ENCODE measurements at regions not wholly inside any gene's neighbourhood (a gene's known extent, or its start where the extent isn't known, plus 50 kb on each side); places are given as distances from the start of the nearest gene placed in this dataset.
"Not testable (repeated sequence)": the region's sequence is repeated elsewhere in the genome, so short reads cannot be mapped to it uniquely, and the experiment has no call there.

DNA sequence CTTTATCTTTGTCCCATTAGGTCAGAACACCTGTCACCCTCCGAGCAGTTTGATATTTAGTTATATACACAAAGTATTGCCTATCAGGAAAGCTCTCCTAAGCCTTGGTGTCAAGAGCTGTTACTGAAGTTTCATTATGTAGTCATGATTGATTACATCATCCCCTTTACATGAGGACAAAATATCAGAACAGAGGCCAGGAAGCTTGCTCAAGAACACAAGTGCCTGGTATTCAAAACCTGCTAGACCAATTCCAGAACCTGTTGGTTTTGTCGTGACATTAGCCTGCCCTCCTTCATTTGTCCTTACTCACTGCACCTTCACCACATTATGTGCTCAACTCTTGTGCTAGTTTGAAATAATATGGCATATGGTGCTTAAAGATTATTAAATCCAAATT lies 377.1 kb downstream of the CDH19 start:
- Histone ChIP-seq H3K9me2 (ENCODE audit: insufficient read depth) (no peaks in the 10 kb centered on the region), H3K9me3 (ENCODE audit: control insufficient read depth in 1 of 2, insufficient read depth in 1 of 2, low read depth in 1 of 2, low read length in 2 of 2) (peaks cover 2 to 15% of the 10 kb centered on the region in 2 experiments; a peak in 2 of 4 replicates), H3K36me3 (ENCODE audit: control insufficient read depth in 1 of 2, insufficient read depth in 2 of 2, low read length in 2 of 2) (no peaks in the 10 kb centered on the region), H3K4me1 (ENCODE audit: control insufficient read depth in 1 of 2, insufficient read depth in 2 of 2, low read length in 2 of 2) (no peaks in the 10 kb centered on the region), H3K27ac (ENCODE audit: low read depth, low read length) (no peak overlapping the region), H3K27me3 (ENCODE audit: insufficient read depth, low read length) (no peaks in the 10 kb centered on the region), H2AFZ (ENCODE audit: low read depth, low read length, poor library complexity, severe bottlenecking) (no peak overlapping the region), H3K4me2 (ENCODE audit: low read length) (no peak overlapping the region), H3K9ac (ENCODE audit: low read length) (no peak overlapping the region), H3K79me2 (ENCODE audit: insufficient read depth, low read length) (no peaks in the 10 kb centered on the region), H4K20me1 (ENCODE audit: insufficient read depth) (no peaks in the 10 kb centered on the region), H3K4me3 (replicated peaks in 1 of 2; ENCODE audit: low read depth in 1 of 2, low read length in 2 of 2) (no peak overlapping the region)
- DNase-seq (ENCODE audit: low read depth, low spot score) (no peak), ATAC-seq (no peak)
- ChIA-PET RAD21 (ENCODE audit: low non-redundant PET in 1 of 2, low total read pairs in 2 of 2, uncharacterized antibody in 2 of 2, unreplicated experiment in 2 of 2) (no interaction called here), POLR2A (no interaction called here), CTCF (no interaction called here)
- TF ChIP-seq EZH2 (IDR thresholded peaks at IDR 0.05): no peak
- no peak for TF ChIP-seq ELF1 (IDR thresholded peaks at IDR 0.05; ENCODE audit: borderline replicate concordance, low read depth)
- TF ChIP-seq, protein P1, sequence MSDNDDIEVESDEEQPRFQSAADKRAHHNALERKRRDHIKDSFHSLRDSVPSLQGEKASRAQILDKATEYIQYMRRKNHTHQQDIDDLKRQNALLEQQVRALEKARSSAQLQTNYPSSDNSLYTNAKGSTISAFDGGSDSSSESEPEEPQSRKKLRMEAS (IDR thresholded peaks at IDR 0.05): no peak
- TF ChIP-seq, protein P2, sequence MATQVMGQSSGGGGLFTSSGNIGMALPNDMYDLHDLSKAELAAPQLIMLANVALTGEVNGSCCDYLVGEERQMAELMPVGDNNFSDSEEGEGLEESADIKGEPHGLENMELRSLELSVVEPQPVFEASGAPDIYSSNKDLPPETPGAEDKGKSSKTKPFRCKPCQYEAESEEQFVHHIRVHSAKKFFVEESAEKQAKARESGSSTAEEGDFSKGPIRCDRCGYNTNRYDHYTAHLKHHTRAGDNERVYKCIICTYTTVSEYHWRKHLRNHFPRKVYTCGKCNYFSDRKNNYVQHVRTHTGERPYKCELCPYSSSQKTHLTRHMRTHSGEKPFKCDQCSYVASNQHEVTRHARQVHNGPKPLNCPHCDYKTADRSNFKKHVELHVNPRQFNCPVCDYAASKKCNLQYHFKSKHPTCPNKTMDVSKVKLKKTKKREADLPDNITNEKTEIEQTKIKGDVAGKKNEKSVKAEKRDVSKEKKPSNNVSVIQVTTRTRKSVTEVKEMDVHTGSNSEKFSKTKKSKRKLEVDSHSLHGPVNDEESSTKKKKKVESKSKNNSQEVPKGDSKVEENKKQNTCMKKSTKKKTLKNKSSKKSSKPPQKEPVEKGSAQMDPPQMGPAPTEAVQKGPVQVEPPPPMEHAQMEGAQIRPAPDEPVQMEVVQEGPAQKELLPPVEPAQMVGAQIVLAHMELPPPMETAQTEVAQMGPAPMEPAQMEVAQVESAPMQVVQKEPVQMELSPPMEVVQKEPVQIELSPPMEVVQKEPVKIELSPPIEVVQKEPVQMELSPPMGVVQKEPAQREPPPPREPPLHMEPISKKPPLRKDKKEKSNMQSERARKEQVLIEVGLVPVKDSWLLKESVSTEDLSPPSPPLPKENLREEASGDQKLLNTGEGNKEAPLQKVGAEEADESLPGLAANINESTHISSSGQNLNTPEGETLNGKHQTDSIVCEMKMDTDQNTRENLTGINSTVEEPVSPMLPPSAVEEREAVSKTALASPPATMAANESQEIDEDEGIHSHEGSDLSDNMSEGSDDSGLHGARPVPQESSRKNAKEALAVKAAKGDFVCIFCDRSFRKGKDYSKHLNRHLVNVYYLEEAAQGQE (IDR thresholded peaks at IDR 0.05; ENCODE audit: low read depth): no peak
- TF ChIP-seq, protein P3, sequence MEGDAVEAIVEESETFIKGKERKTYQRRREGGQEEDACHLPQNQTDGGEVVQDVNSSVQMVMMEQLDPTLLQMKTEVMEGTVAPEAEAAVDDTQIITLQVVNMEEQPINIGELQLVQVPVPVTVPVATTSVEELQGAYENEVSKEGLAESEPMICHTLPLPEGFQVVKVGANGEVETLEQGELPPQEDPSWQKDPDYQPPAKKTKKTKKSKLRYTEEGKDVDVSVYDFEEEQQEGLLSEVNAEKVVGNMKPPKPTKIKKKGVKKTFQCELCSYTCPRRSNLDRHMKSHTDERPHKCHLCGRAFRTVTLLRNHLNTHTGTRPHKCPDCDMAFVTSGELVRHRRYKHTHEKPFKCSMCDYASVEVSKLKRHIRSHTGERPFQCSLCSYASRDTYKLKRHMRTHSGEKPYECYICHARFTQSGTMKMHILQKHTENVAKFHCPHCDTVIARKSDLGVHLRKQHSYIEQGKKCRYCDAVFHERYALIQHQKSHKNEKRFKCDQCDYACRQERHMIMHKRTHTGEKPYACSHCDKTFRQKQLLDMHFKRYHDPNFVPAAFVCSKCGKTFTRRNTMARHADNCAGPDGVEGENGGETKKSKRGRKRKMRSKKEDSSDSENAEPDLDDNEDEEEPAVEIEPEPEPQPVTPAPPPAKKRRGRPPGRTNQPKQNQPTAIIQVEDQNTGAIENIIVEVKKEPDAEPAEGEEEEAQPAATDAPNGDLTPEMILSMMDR (IDR thresholded peaks at IDR 0.05 in 2 of 3, conservative IDR thresholded peaks at IDR 0.05 in 1 of 3; ENCODE audit: borderline replicate concordance in 1 of 3, insufficient read depth in 1 of 3, low read depth in 2 of 3, low read length in 2 of 3): no peak
- no peak for TF ChIP-seq EGR1 (IDR thresholded peaks at IDR 0.05; ENCODE audit: low read depth)
- no peak for TF ChIP-seq TCF7L2 (IDR thresholded peaks at IDR 0.05; ENCODE audit: borderline replicate concordance, extremely low read depth, insufficient read depth, insufficient read length)
- no peak for TF ChIP-seq SRF (IDR thresholded peaks at IDR 0.05; ENCODE audit: low read depth)
- TF ChIP-seq JUND (IDR thresholded peaks at IDR 0.05): no peak
- no peak for TF ChIP-seq CEBPB (IDR thresholded peaks at IDR 0.05; ENCODE audit: low read depth)
- intact Hi-C loops (cut with micrococcal nuclease): no loop called here
- BruUV-seq (replicated peaks): no TSS peak

DNA sequence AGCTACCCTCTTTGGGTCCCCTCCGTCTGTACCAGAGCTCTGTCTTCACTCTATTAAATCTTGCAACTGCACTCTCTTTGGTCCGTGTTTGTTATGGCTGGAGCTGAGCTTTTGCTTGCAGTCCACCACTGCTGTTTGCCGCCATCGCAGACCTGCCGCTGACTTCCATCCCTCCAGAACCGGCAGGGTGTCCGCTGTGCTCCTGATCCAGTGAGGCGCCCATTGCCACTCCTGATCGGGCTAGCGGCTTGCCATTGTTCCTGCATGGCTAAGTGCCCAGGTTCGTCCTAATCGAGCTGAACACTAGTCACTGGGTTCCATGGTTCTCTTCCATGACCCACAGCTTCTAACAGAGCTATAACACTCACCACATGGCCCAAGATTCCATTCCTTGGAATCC lies 380.6 kb downstream of the CDH19 start:
- BruUV-seq (replicated peaks): not testable (repeated sequence)

More for the DNA sequence above, 380.6 kb downstream of the CDH19 start:
- intact Hi-C loops (cut with micrococcal nuclease); H2AFZ ChIP-seq (ENCODE audit: low read depth, low read length, poor library complexity, severe bottlenecking); CTCF ChIA-PET; H3K36me3 ChIP-seq (ENCODE audit: control insufficient read depth in 1 of 2, insufficient read depth in 2 of 2, low read length in 2 of 2); H3K9me2 ChIP-seq (ENCODE audit: insufficient read depth); ATAC-seq; H3K9ac ChIP-seq (ENCODE audit: low read length); POLR2A ChIA-PET; DNase-seq (ENCODE audit: low read depth, low spot score); H3K79me2 ChIP-seq (ENCODE audit: insufficient read depth, low read length); H4K20me1 ChIP-seq (ENCODE audit: insufficient read depth); H3K27ac ChIP-seq (ENCODE audit: low read depth, low read length); H3K4me1 ChIP-seq (ENCODE audit: control insufficient read depth in 1 of 2, insufficient read depth in 2 of 2, low read length in 2 of 2); H3K4me2 ChIP-seq (ENCODE audit: low read length); RAD21 ChIA-PET (ENCODE audit: low non-redundant PET in 1 of 2, low total read pairs in 2 of 2, uncharacterized antibody in 2 of 2, unreplicated experiment in 2 of 2); H3K4me3 ChIP-seq (replicated peaks in 1 of 2; ENCODE audit: low read depth in 1 of 2, low read length in 2 of 2); H3K27me3 ChIP-seq (ENCODE audit: insufficient read depth, low read length): not testable (repeated sequence)
- H3K9me3 ChIP-seq (ENCODE audit: control insufficient read depth in 1 of 2, insufficient read depth in 1 of 2, low read depth in 1 of 2, low read length in 2 of 2): peaks cover 8 to 18% of the 10 kb centered on the region in 2 experiments; a peak in 2 of 4 replicates

All from HCT116 (cell line).